ENCODE measurements at regions not wholly inside any gene's neighbourhood (a gene's known extent, or its start where the extent isn't known, plus 50 kb on each side); places are given as distances from the start of the nearest gene placed in this dataset.

DNA sequence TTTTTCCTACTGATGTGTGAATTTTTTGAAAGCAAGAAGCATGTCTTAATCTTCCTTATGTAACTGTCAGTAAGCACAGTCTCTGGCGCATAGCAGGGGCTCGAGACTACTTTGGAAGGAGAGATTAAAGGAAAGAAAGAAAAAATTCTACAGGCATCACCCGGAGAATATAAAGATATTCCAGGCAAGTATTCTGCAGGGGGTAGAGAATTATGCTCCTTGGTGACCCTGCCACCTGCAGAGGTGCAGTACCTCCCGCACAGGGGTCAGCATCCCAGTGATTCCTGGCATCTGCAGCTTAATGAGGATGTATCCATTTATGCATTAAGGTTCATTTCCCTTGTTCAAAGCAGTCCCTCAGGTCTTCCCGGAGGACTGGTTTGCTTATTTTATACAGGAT, 87.6 kb upstream of the WLS start:
- Histone ChIP-seq H3K79me2 (ENCODE audit: control insufficient read depth in 1 of 2, insufficient read depth in 2 of 2, low read length in 2 of 2) (no peaks in the 10 kb centered on the region), H4K8ac (ENCODE audit: extremely low read depth, insufficient read depth, low read length) (no peak overlapping the region), H2AFZ (ENCODE audit: low read length) (no peak overlapping the region), H3K4me2 (ENCODE audit: insufficient read depth in 1 of 2, low read depth in 2 of 2, low read length in 2 of 2) (no peak overlapping the region; a peak in 1 of 4 replicates), H2AK5ac (ENCODE audit: low read depth, low read length) (no peak overlapping the region), H3K18ac (ENCODE audit: extremely low read depth, low read length) (no peak overlapping the region), H3K23ac (ENCODE audit: insufficient read length) (no peak overlapping the region), H2BK5ac (ENCODE audit: low read depth, low read length) (no peak overlapping the region), H3K79me1 (ENCODE audit: low read depth, low read length) (no peaks in the 10 kb centered on the region), H3K27me3 (replicated peaks in 1 of 4; ENCODE audit: control insufficient read depth in 3 of 4, extremely low read depth in 1 of 4, insufficient read depth in 3 of 4, low read length in 3 of 4) (no peaks in the 10 kb centered on the region; a peak in 1 of 7 replicates), H2BK12ac (ENCODE audit: low read depth, low read length) (no peak overlapping the region), H3K9ac (replicated peaks in 1 of 4; ENCODE audit: extremely low read depth in 1 of 4, low read depth in 3 of 4, low read length in 3 of 4) (no peak overlapping the region), H3K4ac (replicated peaks; ENCODE audit: insufficient read length, low read depth, low read length) (no peak overlapping the region), H4K91ac (replicated peaks; ENCODE audit: insufficient read length, low read length) (no peak overlapping the region), H3K27ac (ENCODE audit: low read depth, low read length) (no peak overlapping the region), H2BK20ac (ENCODE audit: low read length) (no peak overlapping the region), H2BK120ac (replicated peaks; ENCODE audit: low read depth, low read length) (no peak overlapping the region), H2BK15ac (ENCODE audit: low read length) (no peak overlapping the region), H3K56ac (replicated peaks; ENCODE audit: insufficient read length, low read depth, low read length) (no peak overlapping the region), H3K14ac (ENCODE audit: insufficient read length) (no peak overlapping the region), H3K36me3 (ENCODE audit: control insufficient read depth in 2 of 4, insufficient read depth in 4 of 4, low read length in 3 of 4) (no peaks in the 10 kb centered on the region), H3K23me2 (ENCODE audit: low read depth, low read length) (no peaks in the 10 kb centered on the region), H3K4me3 (ENCODE audit: extremely low read depth in 1 of 4, insufficient read depth in 2 of 4, low read depth in 3 of 4, low read length in 4 of 4) (no peak overlapping the region), H3K4me1 (replicated peaks in 1 of 4; ENCODE audit: control insufficient read depth in 3 of 4, insufficient read depth in 4 of 4, low read length in 3 of 4) (peaks cover 0 to 5% (median 0%) of the 10 kb centered on the region in 4 experiments; a peak in 1 of 7 replicates), H4K5ac (ENCODE audit: insufficient read length, low read depth, low read length) (no peak overlapping the region), H4K20me1 (replicated peaks in 1 of 2; ENCODE audit: control insufficient read depth in 1 of 2, insufficient read depth in 2 of 2, low read length in 2 of 2) (peaks cover 0 to 2% of the 10 kb centered on the region in 2 experiments), H3K9me3 (ENCODE audit: insufficient read depth in 2 of 2, low read depth in 1 of 2, low read length in 1 of 2) (no peaks in the 10 kb centered on the region)
- ChIA-PET POLR2A (ENCODE audit: partially characterized antibody) (interaction anchor here (1.2 to 1.5 kb wide), 3 partner anchors 88 to 119 kb away, joined by 3 read pairs; partner anchors contain the start of gene WLS), CTCF (ENCODE audit: partially characterized antibody) (interaction anchor here (0.6 to 10.3 kb wide), 21 partner anchors 11 to 554 kb away, joined by 3 to 154 read pairs (median 7); partner anchors contain the start of gene WLS)
- DNase-seq (ENCODE audit: low read depth in 1 of 2, low spot score in 2 of 2) (no peak), FAIRE-seq (no peak)
- 76% methylated on average over 5 of the region's 5 CpGs; no CpG with 5 or more reads in 1 of the 2 experiments for WGBS, 2 experiments (ENCODE audit: extremely low coverage in 1 of 2, insufficient coverage in 1 of 2, insufficient read length in 1 of 2, insufficient replicate concordance in 2 of 2, low coverage in 1 of 2, low lambda C conversion rate in 2 of 2, missing lambda C conversion rate in 1 of 2)
- no peak for TF ChIP-seq ZNF274 (IDR thresholded peaks at IDR 0.05; ENCODE audit: borderline replicate concordance, extremely low read depth, low read length)
